Stimulated activated CD8-positive, alpha-beta memory T cell treated with anti-CD3 and anti-CD28 coated beads, Interleukin-12 subunit alpha, Interleukin-12 subunit beta, amount 100 ng/mL, for 4 hours (primary cell): ENCODE measurements at regions not wholly inside any gene's neighbourhood (a gene's known extent, or its start where the extent isn't known, plus 50 kb on each side); places are given as distances from the start of the nearest gene placed in this dataset.
A peak's percentile ranks its signal among the peaks of the same experiment; 100 is the strongest.
"Not testable (repeated sequence)": the region's sequence is repeated elsewhere in the genome, so short reads cannot be mapped to it uniquely, and the experiment has no call there.

Experiments used
- DNase-seq: peaks from one replicate; pipeline ENCODE4 v3.0.0-alpha.2; 2020; ENCODE audit warnings: low read depth

DNA sequence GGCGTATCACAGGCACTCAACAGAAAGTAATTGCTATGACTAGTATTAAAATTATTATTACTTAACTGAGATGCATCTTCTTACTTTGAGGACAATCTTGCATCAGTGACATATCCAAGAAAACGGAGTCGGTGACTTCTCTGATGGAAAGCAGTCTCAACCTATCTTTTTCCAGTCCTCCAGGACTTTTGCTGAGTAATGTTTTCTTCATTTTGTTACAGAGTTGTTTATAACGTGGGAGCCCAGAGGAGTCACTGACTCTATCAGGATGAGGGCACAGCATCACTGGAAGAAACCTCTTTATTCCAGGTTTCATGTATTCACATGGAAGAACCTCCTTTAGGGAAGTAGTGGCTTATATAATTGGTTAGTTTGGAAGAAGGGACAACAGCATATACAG, 51.5 kb upstream of the MELK start:
- DNase-seq, result no peak

DNA sequence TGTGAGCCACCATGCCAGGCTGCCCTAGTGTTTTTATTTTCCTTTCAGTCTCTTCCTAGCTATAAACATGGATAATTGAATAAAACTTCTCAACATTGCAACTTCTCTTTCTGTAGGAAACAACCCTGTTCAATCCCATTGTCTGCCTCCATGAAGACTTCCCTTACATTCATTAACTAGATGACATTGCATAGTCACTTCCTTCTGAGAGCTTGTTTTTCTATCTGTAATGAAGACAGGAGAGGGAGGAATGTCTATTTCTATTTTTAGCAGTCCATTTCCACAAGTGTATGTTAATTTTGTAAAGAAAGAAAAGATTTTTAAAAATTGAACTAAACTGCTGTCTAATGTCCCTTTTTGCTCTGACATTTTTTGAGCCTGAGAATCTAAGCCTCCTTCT, 55.6 kb upstream of the MELK start:
- DNase-seq, result no peak

DNA sequence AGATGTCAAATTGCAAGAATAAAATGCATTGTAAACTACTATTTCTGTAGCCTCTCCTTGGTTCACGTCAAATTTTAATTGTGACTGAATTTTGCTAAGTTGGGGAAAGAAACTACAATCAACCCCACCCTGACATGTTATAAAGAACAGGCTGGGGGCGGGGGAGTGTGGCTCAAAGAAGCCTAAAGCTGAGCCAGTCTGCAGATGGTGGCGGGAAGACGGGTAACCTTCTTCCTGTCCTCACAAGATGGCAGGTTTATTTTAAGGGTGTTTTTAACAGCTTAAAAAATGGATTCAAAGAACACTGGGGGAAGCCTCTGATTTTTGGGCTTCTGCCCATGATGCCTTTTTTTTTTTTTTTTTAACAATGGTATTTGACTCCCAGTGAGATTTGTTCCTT, 68.5 kb upstream of the MELK start:
- no peak for DNase-seq

DNA sequence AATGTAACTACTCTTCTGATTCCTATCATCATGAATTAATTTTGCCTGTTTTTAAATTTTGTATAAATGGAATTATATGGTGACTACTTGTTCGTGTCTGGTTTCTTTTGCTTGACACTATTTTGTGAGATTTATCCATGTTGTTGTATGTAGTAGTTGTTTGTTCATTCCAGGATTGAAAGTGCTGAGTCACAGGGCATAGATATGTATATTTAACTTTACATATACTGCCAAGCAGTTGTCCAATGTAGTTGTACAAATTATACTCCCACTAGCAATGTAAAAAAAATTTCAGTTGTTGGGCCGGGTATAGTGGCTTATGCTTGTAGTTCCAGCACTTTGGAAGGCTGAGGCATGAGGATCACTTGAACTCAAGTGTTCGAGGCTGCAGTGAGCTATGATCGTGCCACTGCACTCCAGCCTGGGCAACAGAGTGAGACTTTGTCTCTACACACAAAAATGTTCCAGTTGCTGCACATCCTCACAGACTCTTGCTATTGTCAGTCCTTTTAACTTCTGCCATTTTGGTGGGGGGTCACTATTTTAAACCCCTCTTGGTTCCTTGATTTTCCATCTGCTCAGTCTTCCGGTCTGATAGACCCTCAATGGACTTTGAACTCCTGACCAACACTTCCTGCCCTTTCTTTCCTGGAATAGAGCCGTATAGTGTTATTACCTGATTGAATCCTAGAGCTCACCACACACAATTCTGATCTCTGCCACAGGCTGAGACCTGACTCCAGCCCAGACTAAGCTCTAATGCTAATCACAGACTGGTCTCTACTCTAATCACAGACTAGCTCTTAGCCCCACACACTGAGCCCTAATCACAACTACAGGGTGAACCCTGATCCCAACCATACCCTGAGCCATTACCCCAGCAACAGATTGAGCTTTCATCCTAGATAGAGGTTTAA, 69.3 kb upstream of the MELK start:
- no peak for DNase-seq

DNA sequence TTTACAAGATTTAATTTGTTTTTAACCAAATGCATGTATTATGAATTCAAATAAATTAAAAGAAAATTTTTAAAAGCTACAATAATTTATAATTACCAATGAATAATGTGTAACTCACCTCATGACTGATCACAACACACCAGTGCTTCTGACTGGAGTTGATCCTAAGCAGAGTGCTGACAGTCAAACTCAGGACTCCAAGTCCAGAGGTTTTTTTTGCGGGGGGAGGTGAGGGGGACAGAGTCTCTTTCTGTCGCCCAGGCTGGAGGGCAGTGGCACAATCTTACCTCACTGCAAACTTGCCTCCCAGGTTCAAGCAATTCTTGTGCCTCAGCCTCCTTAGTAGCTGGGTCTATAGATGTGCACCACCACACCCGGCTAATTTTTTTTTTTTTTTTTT, 71.0 kb upstream of the MELK start:
- DNase-seq, result no peak

DNA sequence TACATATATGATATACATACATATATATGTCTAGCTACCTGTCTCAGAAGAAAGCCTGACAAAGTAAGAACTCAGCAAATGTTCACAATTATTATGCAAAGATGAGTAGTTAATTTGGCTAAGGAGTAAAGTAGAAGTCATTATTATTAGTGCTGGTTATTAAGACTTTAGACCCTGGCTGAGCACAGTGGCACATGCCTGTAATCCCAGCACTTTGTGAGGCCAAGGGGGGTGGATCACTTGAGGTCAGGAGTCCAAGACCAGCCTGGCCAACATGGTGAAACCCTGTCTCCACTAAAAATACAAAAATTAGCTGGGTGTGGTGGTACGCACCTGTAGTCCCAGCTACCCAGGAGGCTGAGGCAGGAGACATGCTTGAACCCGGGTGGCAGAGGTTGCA, 71.8 kb upstream of the MELK start:
- not testable (repeated sequence) for DNase-seq

DNA sequence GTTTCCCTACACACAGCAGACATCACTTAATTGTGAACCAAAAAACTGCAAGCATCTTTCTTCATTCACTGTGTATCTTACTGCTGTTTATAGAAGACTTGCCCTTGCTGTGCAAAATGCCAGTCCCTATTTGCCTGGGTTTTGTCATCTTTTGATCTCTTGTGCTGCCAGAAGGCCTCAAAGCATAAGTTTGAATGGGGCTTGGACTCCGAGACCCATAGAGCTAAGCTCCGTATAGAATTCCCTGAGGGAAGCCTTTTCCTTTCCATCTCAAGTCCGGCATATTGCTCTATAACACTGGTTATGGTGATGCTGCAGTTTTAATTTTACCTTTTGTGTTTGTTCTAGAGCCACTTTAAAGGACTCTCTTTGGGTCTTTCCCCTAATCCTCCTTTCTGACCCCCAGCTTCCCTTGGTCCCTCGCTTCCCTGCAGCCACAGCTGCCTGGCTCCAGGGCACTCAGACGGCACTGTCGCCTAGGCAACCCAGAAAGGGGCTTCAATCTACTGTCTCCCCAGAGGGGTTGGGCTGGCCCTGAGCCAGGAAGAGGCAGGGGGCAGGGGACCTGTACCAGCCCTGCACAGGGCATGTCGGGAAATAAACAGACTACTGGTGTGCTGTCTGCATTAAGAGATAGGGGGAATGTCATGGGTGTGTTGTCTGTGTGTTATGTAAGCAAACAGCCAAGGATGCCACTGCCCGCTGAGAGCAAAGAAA, 73.4 kb upstream of the MELK start:
- DNase-seq, result no peak

DNA sequence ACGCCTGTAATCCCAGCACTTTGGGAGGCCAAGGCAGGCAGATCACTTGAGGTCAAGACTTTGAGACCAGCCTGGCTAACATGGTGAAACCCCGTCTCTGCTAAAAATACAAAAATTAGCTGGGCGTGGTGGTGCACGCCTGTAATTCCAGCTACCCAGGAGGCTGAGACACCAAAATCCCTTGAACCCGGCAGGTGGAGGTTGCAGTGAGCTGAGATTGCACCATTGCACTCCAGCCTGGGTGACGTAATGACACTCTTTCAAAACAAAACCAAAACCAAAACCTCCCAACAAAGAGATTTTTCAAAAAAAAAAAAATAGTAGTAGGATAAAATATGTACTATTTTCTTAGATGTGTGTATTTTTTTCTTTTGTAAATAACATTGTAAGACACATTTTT, 79.1 kb upstream of the MELK start:
- DNase-seq, result not testable (repeated sequence)

DNA sequence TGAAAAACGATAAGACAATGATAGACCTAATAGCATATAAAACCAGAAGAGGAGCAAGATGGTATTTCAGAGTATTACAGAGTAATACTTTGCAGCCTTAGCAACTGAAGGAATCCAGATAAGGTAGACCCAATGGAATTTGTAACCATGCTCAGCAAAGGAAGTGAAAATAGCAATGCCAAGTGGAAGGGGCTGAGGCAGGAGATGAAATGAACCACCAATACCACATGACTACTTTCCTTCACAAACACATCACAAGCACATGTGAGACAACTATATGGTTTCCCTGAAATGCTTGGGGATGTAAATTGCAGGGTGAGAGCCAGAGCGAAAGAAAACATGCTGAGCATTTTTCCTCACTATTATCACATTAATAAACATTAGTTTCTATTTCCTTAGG, 79.8 kb upstream of the MELK start:
- DNase-seq, result no peak

DNA sequence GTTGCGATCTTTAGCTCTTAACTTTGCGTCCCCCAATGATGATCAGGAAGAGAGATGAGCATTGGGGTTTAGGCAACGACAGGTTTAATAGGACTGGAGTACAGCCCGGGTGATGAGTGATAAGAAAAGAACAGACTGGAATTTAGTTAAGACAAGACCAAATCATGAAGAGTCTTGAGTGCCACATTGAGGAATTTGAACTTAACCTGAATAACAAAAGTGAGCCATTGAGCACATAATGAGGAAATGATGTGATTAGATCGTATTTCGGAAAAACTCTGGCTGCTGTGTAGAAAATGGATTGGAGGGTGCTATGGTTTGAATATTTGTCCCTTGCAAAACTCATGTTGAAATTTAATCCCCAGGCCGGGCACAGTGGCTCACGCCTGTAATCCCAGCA, 83.2 kb upstream of the MELK start:
- DNase-seq, result no peak

DNA sequence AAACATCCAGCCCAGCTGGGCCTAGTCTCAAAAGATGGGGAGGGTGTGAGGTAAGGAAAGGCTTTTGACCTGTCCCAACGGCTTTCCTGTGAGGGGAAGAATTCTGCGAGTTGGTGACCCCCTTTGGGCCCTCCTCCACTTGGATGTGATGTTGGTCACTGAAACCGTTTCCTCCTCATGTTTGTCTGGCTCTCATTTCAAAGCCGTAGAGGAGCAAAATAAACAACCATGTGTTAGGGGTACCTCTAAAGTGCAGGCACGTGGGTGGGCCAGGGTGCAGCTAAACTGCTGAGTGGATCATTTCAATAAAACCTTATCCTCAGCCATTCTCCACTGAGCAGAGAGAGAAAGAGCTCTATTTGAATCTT, 84.3 kb upstream of the MELK start:
- peak; percentile 4 for DNase-seq

DNA sequence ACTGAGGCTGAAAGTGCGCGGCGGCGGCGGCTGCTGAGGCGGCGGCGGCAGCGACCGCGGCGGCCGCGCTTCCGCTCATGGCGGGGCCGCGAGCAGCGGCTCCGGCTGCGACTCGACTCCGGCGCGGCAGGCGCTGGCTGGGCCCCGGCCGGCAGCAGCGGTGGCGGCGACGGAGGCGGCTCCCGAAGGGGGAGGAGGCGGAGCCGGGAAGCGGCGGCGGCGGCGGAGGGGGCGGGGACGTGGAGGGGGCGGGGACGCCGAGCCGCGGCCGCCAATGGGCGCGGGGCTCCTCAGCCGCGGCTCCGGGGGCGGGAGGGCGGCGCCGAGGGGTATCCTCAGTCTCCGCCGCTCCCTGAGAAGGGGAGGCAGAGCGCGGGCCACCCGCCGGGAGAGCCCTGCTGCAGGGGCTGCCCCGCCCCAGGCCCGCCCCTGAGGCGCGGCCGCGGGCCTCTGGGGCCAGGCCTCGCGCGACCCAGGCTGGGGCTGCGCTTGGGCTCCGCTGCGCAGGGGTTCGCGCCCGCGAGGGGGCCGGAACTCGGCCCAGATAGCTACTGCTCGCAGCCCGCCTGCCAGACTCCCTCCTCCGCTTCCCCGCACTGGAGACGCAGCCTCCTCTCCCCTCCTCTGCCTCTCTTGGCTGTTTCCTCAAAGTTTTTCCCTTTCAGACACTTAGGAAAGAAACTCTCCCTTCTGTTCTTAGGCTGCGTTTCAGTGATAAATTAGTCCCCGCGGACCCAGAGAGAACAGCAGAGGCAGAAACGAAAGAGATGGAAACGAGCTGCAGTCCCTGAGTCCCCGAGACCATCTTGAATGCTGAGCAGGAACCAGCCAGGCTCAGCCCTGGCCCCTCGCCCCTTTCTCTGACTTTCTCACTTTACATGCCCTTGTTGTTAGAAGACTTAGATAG, 85.0 kb upstream of the MELK start:
- DNase-seq, result peak; percentile 91

DNA sequence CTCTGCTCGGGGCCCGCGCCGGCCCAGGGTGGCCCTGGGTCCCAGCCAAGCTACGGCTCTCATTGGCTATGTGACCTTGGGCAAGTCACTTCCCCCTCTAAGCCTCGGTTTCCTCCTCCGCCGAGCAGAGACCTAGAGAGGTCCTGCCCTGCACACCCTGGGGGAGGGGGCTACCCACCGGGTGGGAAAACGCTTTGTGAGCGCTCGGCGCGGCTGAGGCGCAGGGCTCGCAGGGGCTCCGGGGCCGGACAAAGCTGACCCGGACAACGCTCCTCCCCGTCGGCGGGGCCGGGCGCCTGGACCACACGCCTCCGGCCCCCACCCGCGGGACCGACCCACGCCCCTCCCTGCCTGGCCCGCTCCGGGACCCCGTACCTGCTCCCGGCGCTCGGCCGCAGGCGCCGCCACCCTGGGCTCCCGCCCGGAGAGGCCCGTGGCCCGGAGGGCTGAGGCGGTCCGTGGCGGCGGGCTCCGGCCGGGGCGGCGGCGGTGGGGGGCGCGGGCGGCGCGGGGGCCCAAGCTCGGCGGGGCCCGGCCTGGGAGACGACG, 85.7 kb upstream of the MELK start:
- DNase-seq, result peak; percentile 28

DNA sequence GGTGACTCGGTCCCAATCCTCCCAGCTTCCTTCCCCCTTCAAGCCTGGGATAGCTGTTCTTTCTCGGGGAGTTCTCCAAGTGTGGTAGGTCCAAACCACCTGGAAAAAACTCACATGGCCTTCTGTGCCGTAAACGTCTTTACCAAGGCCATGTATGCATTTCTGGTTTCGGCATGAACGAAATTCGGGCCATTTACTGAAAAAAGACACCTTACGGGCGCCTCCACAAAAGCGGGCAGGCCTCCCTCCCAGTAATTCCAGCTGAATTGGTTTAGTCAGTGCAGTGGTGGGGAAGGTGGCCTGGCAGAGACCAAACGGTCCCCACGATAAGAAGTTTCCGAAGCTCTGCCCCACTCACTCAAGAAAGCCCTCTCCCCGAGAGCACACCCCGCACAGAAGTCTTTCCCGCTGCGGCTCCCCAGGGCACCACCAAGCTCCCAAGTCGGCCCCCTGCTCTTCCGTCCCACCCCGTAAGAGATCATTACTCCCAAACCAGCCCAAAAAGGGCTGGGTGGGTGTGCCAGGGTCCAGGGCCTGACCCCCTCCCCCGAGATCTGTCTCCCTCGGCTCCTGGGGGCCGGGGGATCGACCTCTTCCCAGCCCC, 86.3 kb upstream of the MELK start:
- no peak for DNase-seq

DNA sequence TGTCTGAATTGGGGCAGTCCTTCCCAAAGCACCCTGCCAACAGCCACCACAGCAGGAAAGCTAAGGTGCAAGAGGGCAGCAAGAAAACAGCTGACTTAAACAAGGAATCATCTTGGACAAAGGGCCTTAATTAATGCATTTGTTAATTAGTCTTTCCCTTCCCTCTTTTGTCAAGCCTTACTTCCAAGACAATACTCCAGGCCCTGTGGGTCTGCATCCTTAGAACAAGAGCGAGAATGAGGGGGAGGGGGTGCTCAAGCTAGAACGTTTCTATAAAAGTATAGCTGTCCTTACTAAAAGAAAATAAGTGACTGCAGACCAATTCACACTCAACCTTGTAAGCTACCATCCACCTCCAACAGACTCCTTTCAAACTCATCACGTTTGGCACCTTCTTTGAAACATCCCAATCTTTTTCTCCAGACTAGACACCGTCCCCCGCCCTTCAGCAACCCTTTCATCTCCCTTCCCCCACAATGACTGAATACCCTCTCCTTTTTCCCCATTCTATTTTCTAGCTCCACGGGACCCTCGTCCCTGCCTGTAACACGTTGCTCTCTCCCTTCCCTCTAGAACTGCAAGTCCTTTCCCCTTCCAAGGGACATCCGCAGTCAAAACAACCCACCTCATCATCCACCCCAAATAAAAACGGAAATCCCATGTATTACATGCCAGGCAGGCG, 85.7 kb upstream of the RNF38 start:
- no peak for DNase-seq

DNA sequence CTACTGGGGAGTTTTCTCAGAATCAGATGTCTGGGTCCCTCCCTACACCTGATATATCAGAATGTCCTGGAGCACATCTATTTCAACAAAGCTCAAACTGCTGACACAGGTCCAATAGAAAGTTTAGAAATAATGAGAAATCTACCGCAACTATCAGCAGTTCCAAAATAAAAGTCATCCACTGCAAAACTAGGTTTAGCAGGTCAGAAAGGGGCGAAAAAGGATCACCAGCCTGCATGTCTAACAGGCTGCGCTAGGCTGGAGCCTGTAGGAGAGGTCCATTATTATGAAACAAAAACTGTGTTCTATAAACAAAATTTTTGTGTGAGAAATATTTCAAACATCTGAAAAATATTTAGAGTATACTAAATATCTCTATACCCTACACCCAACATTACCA, 84.1 kb upstream of the RNF38 start:
- no peak for DNase-seq

DNA sequence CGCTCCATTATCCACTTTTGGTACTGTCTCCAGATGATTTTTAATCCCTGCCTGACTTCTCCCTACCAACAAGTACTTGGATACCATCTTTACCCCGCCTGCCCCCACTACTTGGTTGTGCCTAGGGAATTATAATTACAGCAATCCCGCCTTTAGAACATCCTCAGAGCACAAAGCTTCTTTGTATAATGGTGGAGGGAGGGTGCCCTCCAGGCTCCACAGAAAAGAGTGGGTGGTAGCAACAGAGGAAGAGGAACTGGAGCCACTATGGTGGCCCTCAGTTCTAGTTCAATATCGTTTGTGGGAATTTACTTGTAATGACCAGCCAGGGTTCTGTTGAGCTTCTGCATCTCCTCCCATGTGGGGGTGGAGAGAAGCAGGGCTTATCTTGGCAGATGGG, 79.0 kb upstream of the RNF38 start:
- no peak for DNase-seq

DNA sequence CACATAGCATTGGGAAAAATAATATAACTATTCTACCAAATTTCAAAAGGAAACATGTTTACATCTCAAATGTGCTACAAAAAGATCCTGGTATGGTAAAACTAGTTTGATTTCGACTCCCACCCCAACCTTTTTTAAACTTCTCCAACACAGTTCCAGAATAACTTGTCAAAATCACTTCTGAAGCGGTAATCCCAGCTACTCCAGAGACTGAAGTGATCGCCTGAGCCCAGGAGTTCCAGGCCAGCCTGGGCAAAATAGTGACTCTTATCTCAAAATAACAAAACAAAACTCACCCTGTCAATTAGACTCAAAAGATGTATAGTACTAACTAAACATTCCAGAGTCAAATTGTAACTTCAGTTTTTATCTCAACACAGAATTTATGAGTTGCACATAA, 71.3 kb upstream of the RNF38 start:
- no peak for DNase-seq

DNA sequence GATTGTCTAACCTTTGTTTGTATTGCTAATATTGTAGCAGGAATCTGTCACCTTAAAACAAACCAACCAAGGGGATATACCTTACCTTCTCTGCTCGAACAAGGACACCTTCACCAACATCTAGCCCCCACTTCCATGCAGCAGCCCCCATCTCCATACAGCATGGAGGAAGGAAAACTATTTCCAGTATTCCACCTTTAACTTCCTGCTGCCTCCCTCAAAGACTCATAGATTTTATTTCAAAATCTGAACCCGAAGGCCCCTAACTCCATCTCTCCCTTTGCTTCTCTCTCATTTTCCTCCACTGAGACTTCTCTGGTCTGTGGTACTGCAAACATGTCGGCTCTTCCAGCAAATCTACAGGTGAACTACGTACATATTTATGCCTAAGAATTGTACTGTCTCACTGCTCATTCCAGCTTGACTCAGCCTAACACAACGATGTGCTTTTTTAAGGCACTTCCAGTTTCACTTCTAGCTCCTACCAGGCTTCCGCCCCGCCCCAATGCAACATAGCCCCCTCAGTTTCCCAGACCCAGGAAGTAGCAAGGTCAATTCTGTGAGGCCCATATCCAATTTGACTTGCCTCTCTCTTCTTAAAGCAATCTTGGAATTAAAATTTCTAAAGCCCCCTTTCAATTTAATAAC, 70.7 kb upstream of the RNF38 start:
- peak; percentile 39 for DNase-seq

DNA sequence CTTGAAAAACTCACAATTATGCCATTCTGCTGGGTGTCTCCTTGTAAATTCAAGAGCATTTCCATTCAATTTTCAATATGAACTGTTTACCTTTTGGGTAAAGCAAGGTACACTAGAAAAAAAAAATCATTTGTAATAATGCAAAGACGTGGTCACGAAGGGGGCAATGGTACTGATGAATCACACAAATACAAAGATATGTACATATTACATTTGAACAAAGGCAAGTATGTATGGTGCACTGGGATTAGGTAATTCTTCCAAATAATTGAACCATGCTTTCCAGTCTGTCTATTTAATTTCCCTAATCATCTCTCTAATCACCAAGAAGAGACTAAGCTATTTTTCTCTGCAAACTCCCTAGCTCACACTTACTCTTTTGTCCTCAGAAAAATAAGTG, 63.4 kb upstream of the RNF38 start:
- no peak for DNase-seq

DNA sequence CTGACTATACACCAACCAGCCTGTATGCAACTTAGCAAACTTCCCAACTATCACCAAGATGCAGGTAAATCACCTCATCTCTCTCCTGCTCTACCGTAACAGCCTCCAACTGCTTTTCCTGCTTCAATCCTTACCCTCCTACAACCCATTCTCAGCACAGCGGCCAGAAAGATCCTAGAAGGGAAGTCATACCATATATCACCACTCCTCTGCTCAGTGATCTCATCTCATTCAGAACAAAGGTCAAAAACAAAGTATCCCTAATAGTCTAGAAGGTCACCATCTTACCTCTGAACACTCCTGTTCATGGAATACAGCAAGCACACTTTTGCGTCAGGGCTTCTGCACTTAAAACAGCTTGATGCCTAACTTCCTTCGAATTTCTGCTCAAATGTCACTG, 62.2 kb upstream of the RNF38 start:
- no peak for DNase-seq
